Ovary (tissue), 7 donors: ENCODE measurements at regions not wholly inside any gene's neighbourhood (a gene's known extent, or its start where the extent isn't known, plus 50 kb on each side); places are given as distances from the start of the nearest gene placed in this dataset.

Source experiments
- DNase-seq, 5 donors: peaks; one replicate each; pipeline ENCODE4 v3.0.0-alpha.2; 2019 to 2020
- H3K27ac ChIP-seq, 2 donors: fragments of 200-600 bp; one replicate each; pipeline versions ENCODE4 v1.5.1 to v1.8.0; 2019 to 2022
- H3K27me3 ChIP-seq: fragments of 200-600 bp; one replicate; pipeline ENCODE4 v1.8.0; 2022
- H3K36me3 ChIP-seq: fragments of 200-600 bp; sonication (generic); one replicate; pipeline ENCODE4 v1.5.1; 2019
- H3K4me1 ChIP-seq: one replicate; pipeline ENCODE4 v1.8.1; 2013; ENCODE audit warnings: mild to moderate bottlenecking, moderate library complexity; ENCODE audit not compliant: insufficient read depth
- H3K4me3 ChIP-seq: fragments of 200-600 bp; sonication (generic); one replicate; pipeline ENCODE4 v1.5.1; 2017
- H3K9me3 ChIP-seq, 2 donors: fragments of 200-600 bp in 1 of 2; sonication (generic) in 1 of 2; one replicate each; pipeline versions ENCODE4 v1.5.1 to v1.8.1; 2013 to 2019; ENCODE audit warnings: mild to moderate bottlenecking in 1 of 2, moderate library complexity in 1 of 2
- EP300 ChIP-seq: sonication (generic); formaldehyde crosslinking; IDR thresholded peaks from one replicate; pipeline ENCODE4 v1.6.1; 2017; ENCODE audit warnings: antibody characterized with exemption
- POLR2A ChIP-seq: fragments of 450-650 bp; IDR thresholded peaks from one replicate; pipeline ENCODE4 v1.6.1; 2017; ENCODE audit warnings: antibody characterized with exemption, mild to moderate bottlenecking, moderate library complexity
- WGBS, 3 donors: extraction: QIAGEN DNeasy Blood & Tissue Kit in 1 of 3; methylation state at CpG; one replicate each; pipeline versions ENCODE4 v1.1.5 to v1.1.7; 2013 to 2017; 5-methylcytosine and 5-hydroxymethylcytosine counted together
- intact Hi-C, 4 donors: fragments of 100-400 bp; cut with DNase I; formaldehyde crosslinking; loops; one replicate each; pipeline versions ENCODE4 v1.11.0 to v1.15.1; 2022 to 2023
- TF ChIP-seq, protein P1 (sequence below), 3 donors: fragments of 450-650 bp in 2 of 3; fragments of 200-600 bp in 1 of 3; IDR thresholded peaks; one replicate each; pipeline versions ENCODE4 v1.5.1 to v1.8.0; 2016 to 2022; ENCODE audit warnings: antibody characterized with exemption in 3 of 3, mild to moderate bottlenecking in 1 of 3
- donor health status: DM: no; HTN: no; CAD: no; lungs with moderate emphysema.
- donor health status: DM: no; HTN: no; CAD: no.
- donor health status: Bipolar disorder and iron deficiency.
- donor health status: DM: no; HTN: no; CAD: no.
- donor health status: DM: yes; HTN: yes; CAD: no.

DNA sequence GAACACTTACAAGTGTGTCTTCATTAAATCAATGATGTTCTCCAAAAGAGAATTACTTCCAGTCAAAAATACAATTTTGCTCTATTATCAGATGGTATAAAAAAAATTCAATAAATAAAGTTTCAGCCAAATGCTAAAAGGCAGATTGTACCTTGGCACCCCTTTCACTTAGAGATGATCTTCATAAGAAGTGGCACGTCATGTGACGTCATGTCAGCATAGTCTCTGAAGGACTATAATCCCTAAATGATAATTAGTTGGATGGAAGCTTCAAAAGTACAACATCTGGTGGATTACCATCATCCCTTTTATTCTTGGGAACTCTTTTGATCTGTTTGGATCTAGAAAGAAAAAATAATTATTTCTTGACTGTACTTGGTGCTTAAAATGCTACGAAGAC, 335.5 kb upstream of the EDNRB start:
- H3K9me3 ChIP-seq: no peaks in the 10 kb centered on the region
- H3K4me1 ChIP-seq: no peaks in the 10 kb centered on the region
- no peak overlapping the region for H3K27ac ChIP-seq
- no peaks in the 10 kb centered on the region for H3K27me3 ChIP-seq
- no peak for DNase-seq
- intact Hi-C loops: no loop called here
- H3K4me3 ChIP-seq: no peak overlapping the region
- 81 to 92% (median 85%) methylated on average over 3 of the region's 3 CpGs for WGBS, 3 donors
- no peak for TF ChIP-seq POLR2A
- no peak for TF ChIP-seq EP300
- TF ChIP-seq, protein P1, sequence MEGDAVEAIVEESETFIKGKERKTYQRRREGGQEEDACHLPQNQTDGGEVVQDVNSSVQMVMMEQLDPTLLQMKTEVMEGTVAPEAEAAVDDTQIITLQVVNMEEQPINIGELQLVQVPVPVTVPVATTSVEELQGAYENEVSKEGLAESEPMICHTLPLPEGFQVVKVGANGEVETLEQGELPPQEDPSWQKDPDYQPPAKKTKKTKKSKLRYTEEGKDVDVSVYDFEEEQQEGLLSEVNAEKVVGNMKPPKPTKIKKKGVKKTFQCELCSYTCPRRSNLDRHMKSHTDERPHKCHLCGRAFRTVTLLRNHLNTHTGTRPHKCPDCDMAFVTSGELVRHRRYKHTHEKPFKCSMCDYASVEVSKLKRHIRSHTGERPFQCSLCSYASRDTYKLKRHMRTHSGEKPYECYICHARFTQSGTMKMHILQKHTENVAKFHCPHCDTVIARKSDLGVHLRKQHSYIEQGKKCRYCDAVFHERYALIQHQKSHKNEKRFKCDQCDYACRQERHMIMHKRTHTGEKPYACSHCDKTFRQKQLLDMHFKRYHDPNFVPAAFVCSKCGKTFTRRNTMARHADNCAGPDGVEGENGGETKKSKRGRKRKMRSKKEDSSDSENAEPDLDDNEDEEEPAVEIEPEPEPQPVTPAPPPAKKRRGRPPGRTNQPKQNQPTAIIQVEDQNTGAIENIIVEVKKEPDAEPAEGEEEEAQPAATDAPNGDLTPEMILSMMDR (IDR thresholded peaks at IDR 0.05): no peak
- no peaks in the 10 kb centered on the region for H3K36me3 ChIP-seq

DNA sequence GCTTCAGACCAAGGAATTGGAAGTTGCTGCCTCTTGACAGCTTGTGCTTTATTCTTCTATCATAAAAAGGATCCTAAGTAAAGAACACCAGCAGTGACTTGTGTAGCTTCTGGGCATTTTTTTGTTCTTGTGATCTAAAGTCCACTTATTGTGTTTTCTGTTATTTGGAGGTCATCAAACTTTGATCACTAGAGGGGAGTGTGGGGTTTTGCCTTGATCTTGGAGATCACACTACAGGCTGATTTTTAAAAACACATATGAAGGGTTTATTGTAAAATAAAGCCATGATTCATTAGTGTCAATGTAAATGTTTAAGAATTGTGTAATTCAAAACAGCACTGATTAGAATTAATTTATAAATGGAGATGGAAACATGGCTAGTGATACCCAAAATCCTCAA, 328.7 kb upstream of the EDNRB start:
- no peak for TF ChIP-seq POLR2A
- H3K27me3 ChIP-seq: no peaks in the 10 kb centered on the region

DNA sequence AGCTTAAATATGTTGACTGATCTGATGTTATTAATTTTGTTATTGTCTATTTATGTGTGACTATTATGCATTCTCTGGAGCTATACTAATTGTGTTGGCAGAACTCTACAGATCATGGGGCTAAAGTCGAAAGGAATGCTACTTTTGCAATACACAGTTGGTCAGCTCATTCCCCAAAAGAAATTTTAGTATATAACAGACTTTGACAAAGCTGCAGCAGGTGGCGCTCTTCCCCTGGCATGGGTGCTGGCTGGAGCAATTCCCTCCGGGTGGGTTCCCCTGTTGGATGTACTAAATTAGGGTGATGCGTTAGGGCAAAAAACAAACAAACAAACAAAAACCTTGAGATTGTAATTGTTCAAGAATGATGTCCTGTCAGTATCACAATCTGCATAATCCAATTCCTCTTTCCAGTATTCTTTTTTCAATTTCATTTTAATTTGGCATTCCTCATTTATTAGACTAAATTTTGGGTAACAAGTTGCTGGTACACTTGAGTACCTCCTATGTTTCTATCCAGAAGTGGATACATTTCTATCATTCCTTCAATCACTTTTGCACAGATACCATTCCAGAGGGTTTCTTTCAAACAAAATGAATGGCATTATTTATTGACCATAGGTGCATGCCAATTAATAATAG, 322.8 kb upstream of the EDNRB start:
- H3K9me3 ChIP-seq: no peaks in the 10 kb centered on the region
- DNase-seq: no peak
- no peak overlapping the region for H3K27ac ChIP-seq
- TF ChIP-seq, protein P1 (IDR thresholded peaks at IDR 0.05): no peak
- TF ChIP-seq EP300 (no peak), POLR2A (no peak)
- H3K36me3 ChIP-seq: no peaks in the 10 kb centered on the region
- no peaks in the 10 kb centered on the region for H3K27me3 ChIP-seq
- H3K4me1 ChIP-seq: no peaks in the 10 kb centered on the region
- 4 to 7% (median 7%) methylated on average over 4 of the region's 4 CpGs for WGBS, 3 donors
- intact Hi-C loops: no loop called here
- H3K4me3 ChIP-seq: no peak overlapping the region

More for the DNA sequence above, 328.7 kb upstream of the EDNRB start:
- intact Hi-C loops: no loop called here
- Histone ChIP-seq H3K9me3 (no peaks in the 10 kb centered on the region), H3K4me1 (no peaks in the 10 kb centered on the region), H3K36me3 (no peaks in the 10 kb centered on the region), H3K27ac (no peak overlapping the region), H3K4me3 (no peak overlapping the region)
- DNase-seq: no peak

DNA sequence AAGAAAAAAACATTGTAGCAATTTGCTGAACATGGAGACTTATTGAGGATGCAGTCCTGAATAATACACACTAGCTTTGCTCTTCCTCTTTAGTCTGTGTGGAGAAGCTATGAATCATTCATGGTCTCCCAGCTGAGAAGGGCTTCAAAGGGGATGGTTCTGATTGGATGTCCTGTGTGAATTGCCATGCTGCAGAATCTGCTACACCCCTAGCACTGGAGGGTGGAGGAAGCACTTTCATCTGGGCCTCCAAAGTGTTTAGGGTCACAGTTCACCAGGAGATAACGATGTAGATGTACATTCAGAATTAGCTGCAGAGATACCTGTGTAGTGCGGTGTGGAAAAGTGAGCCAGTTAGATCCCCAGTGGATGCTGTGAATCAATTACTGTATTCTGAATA, 321.1 kb upstream of the EDNRB start:
- no peaks in the 10 kb centered on the region for H3K27me3 ChIP-seq
- no peak overlapping the region for H3K4me3 ChIP-seq
- H3K4me1 ChIP-seq: no peaks in the 10 kb centered on the region
- intact Hi-C loops: no loop called here
- DNase-seq: no peak
- TF ChIP-seq EP300 (no peak), POLR2A (no peak)
- no peaks in the 10 kb centered on the region for H3K36me3 ChIP-seq
- H3K27ac ChIP-seq: no peak overlapping the region
- no peaks in the 10 kb centered on the region for H3K9me3 ChIP-seq
- WGBS, 3 donors: 24 to 39% (median 34%) methylated on average over 2 of the region's 2 CpGs

DNA sequence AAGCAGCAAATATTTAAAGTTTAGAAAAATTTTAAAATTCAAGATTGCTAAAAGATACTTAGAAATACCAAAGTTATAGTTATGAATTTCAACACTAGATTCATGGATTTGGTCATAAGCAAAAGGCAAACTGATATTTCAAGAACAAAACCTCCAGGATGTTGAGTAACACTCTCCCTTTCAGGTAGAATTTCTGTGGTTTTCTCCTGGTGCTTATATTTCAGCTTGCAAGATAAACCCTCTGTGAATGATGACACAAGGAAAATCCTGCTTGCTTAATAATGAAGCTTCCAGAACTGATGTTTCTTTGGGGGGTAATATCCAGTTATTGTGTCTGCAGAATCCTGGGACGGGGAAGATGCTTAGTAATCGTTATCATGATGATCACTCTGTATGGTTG, 320.3 kb upstream of the EDNRB start:
- H3K36me3 ChIP-seq: no peaks in the 10 kb centered on the region
- H3K4me1 ChIP-seq: no peaks in the 10 kb centered on the region
- TF ChIP-seq POLR2A (no peak), EP300 (no peak)
- TF ChIP-seq, protein P1 (IDR thresholded peaks at IDR 0.05): no peak
- no peaks in the 10 kb centered on the region for H3K9me3 ChIP-seq
- H3K27me3 ChIP-seq: no peaks in the 10 kb centered on the region
- intact Hi-C loops: no loop called here
- WGBS, 3 donors: 61 to 65% (median 62%) methylated on average over 2 of the region's 2 CpGs
- no peak overlapping the region for H3K4me3 ChIP-seq
- H3K27ac ChIP-seq: no peak overlapping the region
- DNase-seq: no peak
